ENCODE measurements at regions not wholly inside any gene's neighbourhood (a gene's known extent, or its start where the extent isn't known, plus 50 kb on each side); places are given as distances from the start of the nearest gene placed in this dataset.

DNA sequence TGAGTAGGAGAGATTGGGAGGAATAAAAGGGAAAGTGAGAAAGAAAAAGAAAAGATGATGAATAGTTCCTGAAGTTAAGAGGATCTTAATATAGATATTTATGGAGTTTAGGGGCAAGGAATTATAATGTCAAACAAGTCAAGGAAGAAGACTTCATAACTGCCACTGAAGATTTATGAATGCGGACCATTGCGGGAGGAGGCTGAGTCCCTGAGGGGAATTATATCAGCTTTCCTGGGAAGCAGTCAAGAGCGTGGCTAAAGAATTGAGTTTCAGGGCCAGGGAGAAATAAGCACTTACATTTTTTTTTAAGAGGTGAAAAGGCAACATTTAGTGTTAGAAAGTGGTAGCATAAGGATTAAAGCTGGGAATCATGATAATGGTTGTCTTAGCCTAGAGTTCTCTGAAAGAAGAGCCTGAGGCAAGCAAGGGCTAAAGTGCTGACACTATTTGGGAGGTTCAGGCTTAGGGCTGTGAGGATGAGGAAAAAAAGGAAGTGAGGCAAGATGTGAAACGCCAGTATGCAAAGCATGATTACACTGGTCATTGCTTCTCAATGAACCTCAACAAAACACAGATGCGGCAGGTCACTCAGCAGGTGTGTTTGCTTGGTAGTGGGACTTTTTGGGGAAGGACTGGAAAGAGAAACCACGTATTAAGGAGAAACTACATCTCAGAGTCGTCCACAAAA lies 217.1 kb downstream of the SLC4A3 start:
- no peak overlapping the region for H3K4me3 ChIP-seq (ENCODE audit: low read depth, low read length)
- TF ChIP-seq, protein P1, sequence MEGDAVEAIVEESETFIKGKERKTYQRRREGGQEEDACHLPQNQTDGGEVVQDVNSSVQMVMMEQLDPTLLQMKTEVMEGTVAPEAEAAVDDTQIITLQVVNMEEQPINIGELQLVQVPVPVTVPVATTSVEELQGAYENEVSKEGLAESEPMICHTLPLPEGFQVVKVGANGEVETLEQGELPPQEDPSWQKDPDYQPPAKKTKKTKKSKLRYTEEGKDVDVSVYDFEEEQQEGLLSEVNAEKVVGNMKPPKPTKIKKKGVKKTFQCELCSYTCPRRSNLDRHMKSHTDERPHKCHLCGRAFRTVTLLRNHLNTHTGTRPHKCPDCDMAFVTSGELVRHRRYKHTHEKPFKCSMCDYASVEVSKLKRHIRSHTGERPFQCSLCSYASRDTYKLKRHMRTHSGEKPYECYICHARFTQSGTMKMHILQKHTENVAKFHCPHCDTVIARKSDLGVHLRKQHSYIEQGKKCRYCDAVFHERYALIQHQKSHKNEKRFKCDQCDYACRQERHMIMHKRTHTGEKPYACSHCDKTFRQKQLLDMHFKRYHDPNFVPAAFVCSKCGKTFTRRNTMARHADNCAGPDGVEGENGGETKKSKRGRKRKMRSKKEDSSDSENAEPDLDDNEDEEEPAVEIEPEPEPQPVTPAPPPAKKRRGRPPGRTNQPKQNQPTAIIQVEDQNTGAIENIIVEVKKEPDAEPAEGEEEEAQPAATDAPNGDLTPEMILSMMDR (IDR thresholded peaks at IDR 0.05; ENCODE audit: control insufficient read depth, extremely low read depth, insufficient read depth): no peak
- no peak for DNase-seq (ENCODE audit: low read depth)

DNA sequence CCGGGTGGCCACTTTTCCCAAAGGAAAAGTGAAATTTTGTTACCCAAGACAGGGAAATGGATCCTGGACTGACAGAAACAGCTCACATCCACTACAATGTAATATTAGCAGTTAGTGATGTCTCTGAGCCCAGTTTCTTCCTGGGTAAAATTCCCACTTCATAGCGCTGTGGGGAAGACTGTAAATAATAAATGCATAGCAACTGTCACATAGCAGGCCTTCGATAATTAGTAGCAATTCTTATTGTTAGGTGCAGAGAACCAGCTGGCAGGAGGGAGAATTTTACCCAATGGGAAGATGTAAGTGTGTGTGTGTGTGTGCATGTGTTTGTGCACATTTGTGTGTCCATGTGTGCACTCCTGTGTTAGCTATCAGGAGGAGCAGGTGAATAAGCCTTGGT lies 221.5 kb downstream of the SLC4A3 start:
- DNase-seq (ENCODE audit: low read depth): no peak
- no peak overlapping the region for H3K4me3 ChIP-seq (ENCODE audit: low read depth, low read length)
- TF ChIP-seq, protein P1 (IDR thresholded peaks at IDR 0.05; ENCODE audit: control insufficient read depth, extremely low read depth, insufficient read depth): no peak

DNA sequence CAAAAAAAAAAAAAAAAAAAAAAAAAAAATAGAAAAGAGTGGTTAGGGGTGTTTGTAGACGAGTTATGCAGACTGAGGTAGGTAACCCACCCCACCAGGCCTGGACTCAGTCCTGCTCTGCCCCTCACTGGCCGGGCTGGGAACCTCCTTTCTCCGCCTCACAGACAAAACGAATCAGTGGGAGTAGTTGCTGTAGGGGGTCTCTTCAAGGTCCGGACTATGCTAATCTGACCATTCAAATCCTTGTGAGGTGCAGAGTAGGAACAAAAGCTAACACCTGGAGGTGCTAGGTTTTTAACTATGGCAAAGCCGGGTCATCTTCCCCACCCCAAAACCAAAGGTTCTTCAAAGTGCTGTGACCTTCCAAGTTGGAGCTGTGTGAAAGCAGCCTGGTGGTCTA lies 223.7 kb downstream of the SLC4A3 start:
- H3K4me3 ChIP-seq (ENCODE audit: low read depth, low read length): no peak overlapping the region
- DNase-seq (ENCODE audit: low read depth): no peak
- TF ChIP-seq, protein P1 (IDR thresholded peaks at IDR 0.05; ENCODE audit: control insufficient read depth, extremely low read depth, insufficient read depth): peak; percentile 13; the same call in 1 of the 2 replicates

DNA sequence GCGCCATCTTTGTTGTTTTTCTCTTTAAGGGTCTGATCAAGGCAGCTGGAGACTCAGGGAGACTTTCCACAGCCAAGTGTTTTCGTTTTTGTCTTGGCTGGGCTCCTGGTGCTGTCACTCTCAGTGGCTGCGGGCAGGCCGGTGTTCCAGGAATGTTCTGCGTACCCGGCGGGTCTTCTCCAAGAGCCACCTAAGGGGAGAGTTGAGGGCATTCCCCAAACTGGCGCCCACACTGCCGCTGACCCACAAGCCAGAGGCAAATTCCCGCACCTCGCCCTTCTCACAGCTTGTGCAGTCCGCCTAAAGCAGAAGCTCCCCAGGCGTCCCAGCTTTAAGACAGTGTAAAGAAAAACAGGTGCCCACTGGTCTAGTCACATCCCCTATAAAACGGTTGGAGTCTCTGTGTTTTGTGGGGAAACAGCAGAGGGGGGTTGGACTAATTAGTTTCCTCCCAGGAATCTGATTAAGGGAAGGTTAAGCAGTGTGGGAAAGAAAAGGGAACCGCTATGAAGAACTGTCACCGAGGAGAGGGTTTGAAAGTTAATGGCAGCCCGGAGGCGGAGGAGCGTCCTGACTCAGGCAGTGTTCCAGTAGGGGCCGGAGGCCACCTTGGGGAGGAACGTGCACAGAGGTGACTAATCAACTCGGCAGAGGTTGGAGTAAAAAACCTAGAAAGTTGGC lies 224.5 kb downstream of the SLC4A3 start:
- H3K4me3 ChIP-seq (ENCODE audit: low read depth, low read length): no peak overlapping the region
- DNase-seq (ENCODE audit: low read depth): no peak
- TF ChIP-seq, protein P1 (IDR thresholded peaks at IDR 0.05; ENCODE audit: control insufficient read depth, extremely low read depth, insufficient read depth): no peak

DNA sequence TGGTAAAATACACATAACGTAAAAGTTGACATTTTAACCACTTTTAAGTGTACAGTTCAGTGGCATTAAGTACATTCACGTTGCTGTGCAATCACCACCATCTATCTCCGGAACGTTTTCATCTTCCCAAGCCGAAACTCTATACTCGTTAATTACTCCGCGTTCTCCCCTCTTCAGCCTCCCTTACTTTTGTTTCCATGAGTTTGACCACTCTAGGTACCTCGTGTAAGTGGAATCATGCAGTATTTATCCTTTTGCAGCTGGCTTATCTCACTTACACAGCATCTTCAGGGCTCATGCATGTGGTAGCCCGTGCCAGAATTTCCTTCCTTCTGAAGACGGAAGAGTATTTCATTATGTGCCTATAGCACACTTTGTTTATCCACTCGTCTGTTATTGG lies 225.2 kb downstream of the SLC4A3 start:
- no peak overlapping the region for H3K4me3 ChIP-seq (ENCODE audit: low read depth, low read length)
- no peak for DNase-seq (ENCODE audit: low read depth)
- TF ChIP-seq, protein P1 (IDR thresholded peaks at IDR 0.05; ENCODE audit: control insufficient read depth, extremely low read depth, insufficient read depth): no peak

DNA sequence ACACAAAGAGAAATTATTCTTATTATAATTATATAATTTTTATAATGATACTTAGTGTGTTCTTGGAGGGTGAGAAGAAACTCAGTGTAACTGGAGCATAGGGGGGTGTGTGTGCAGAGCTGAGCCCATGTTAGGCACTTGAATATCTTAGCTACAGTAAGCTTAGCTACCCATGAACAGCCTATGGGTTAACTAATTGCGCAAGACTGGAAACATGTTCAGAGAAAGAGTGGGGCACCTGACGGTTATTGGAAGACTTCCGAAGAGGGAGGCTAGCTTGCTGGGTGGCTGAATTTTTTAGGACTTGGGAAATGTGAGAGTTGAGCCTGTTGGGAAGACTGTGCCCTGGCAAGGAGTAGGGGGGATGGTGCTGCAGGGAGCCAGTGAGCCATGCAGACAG lies 229.2 kb downstream of the SLC4A3 start:
- no peak for DNase-seq (ENCODE audit: low read depth)
- TF ChIP-seq, protein P1 (IDR thresholded peaks at IDR 0.05; ENCODE audit: control insufficient read depth, extremely low read depth, insufficient read depth): no peak
- no peak overlapping the region for H3K4me3 ChIP-seq (ENCODE audit: low read depth, low read length)

Data from LNCaP clone FGC (cell line).